ENCODE measurements at regions not wholly inside any gene's neighbourhood (a gene's known extent, or its start where the extent isn't known, plus 50 kb on each side); places are given as distances from the start of the nearest gene placed in this dataset.

- no peak overlapping the region for H3K14ac ChIP-seq (ENCODE audit: low read length in 2 of 2)
- H3K79me1 ChIP-seq (replicated peaks; ENCODE audit: low read length, poor library complexity, severe bottlenecking) = no peaks in the 10 kb centered on the region
- WGBS = 85% methylated on average over 8 of the region's 9 CpGs
- H3K23ac ChIP-seq (ENCODE audit: low read length in 2 of 2) = no peak overlapping the region
- no peak overlapping the region for H4K91ac ChIP-seq (ENCODE audit: low read length)
- H3K27ac ChIP-seq (ENCODE audit: low read length, poor library complexity, severe bottlenecking) = no peak overlapping the region
- H2AFZ ChIP-seq (ENCODE audit: low read depth, low read length) = no peak overlapping the region
- no peak overlapping the region for H3K4me3 ChIP-seq (ENCODE audit: insufficient read depth in 1 of 2, low read depth in 1 of 2, low read length in 2 of 2)
- no peak overlapping the region for H2BK15ac ChIP-seq (ENCODE audit: low read depth, poor library complexity, severe bottlenecking)
- no peak overlapping the region for H3K4me2 ChIP-seq (ENCODE audit: low read length, poor library complexity, severe bottlenecking)
- no peak overlapping the region for H2BK5ac ChIP-seq (ENCODE audit: low read depth, low read length, poor library complexity, severe bottlenecking)
- H3K27me3 ChIP-seq (ENCODE audit: control insufficient read depth in 1 of 2, insufficient read depth in 1 of 2, low read length in 2 of 2) = no peaks in the 10 kb centered on the region
- no peak overlapping the region for H2BK120ac ChIP-seq (ENCODE audit: low read depth, low read length)
- H2AK5ac ChIP-seq (ENCODE audit: low read length, severe bottlenecking) = no peak overlapping the region
- no peaks in the 10 kb centered on the region for H3K36me3 ChIP-seq (ENCODE audit: control insufficient read depth in 1 of 2, insufficient read depth in 2 of 2, low read depth in 1 of 2, low read length in 2 of 2)
- H3K18ac ChIP-seq (ENCODE audit: low read depth in 1 of 2, low read length in 2 of 2) = no peak overlapping the region
- H3K4ac ChIP-seq (ENCODE audit: low read depth in 1 of 2, low read length in 2 of 2) = no peak overlapping the region
- H3K4me1 ChIP-seq (ENCODE audit: control insufficient read depth, insufficient read depth, low read depth, low read length) = no peaks in the 10 kb centered on the region
- H3K9me3 ChIP-seq (ENCODE audit: control insufficient read depth, low read length) = peaks cover 17% of the 10 kb centered on the region
- no peak for DNase-seq
- H3K9ac ChIP-seq (ENCODE audit: low read length) = no peak overlapping the region
- no peak overlapping the region for H4K8ac ChIP-seq (ENCODE audit: low read length)
- H2BK12ac ChIP-seq (ENCODE audit: low read length in 2 of 2) = no peak overlapping the region
Observed at GRCh38 chr4:189769131-189769530, 171.5 kb upstream of the FRG1 start.

DNA sequence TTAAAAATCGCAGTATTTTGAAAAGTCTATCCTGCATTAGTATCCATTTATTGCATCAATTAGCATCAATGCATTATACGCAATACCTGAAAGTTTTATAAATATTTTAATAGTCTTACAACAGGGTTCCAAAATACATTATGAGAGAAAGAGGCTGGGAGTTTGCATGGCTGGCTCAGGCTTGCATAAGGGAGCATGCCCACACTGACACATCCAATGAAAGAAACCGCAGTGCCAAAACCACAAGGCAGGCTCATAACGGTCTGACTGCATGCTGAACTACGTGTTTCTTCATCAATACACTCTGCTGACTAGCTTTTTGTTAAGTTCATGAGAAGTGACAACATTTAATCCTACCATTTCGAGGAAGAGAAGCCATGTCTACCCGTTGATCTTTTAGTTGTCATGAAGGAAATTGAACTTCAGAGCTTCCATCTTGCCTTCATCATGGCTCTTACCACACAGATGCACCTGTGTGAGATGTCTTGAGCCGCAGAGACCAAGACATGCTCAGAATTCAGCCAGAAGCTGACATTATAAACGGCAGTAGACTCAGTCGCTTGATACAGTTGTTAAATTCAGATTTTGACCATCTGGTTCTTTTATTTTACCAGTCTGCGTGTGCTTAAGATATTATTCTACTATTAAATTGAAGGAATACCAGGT, 168.8 kb upstream of the FRG1 start:
- DNase-seq = no peak
- H3K4me2 ChIP-seq (ENCODE audit: low read length, poor library complexity, severe bottlenecking) = no peak overlapping the region
- H3K4ac ChIP-seq (ENCODE audit: low read depth in 1 of 2, low read length in 2 of 2) = no peak overlapping the region

GRCh38 chr4:189773909-189774308, 166.8 kb upstream of the FRG1 start:
- Histone ChIP-seq H3K9me3 (ENCODE audit: control insufficient read depth, low read length) (peaks cover 14% of the 10 kb centered on the region), H3K36me3 (ENCODE audit: control insufficient read depth in 1 of 2, insufficient read depth in 2 of 2, low read depth in 1 of 2, low read length in 2 of 2) (no peaks in the 10 kb centered on the region), H3K4me2 (ENCODE audit: low read length, poor library complexity, severe bottlenecking) (no peak overlapping the region), H3K9ac (ENCODE audit: low read length) (no peak overlapping the region), H3K27ac (ENCODE audit: low read length, poor library complexity, severe bottlenecking) (no peak overlapping the region), H3K18ac (ENCODE audit: low read depth in 1 of 2, low read length in 2 of 2) (no peak overlapping the region), H2BK120ac (ENCODE audit: low read depth, low read length) (no peak overlapping the region), H3K4ac (ENCODE audit: low read depth in 1 of 2, low read length in 2 of 2) (no peak overlapping the region), H2BK5ac (ENCODE audit: low read depth, low read length, poor library complexity, severe bottlenecking) (no peak overlapping the region), H2AK5ac (ENCODE audit: low read length, severe bottlenecking) (no peak overlapping the region), H2BK12ac (ENCODE audit: low read length in 2 of 2) (no peak overlapping the region), H3K4me1 (ENCODE audit: control insufficient read depth, insufficient read depth, low read depth, low read length) (no peaks in the 10 kb centered on the region), H3K14ac (ENCODE audit: low read length in 2 of 2) (no peak overlapping the region), H3K4me3 (ENCODE audit: insufficient read depth in 1 of 2, low read depth in 1 of 2, low read length in 2 of 2) (no peak overlapping the region), H4K8ac (ENCODE audit: low read length) (no peak overlapping the region), H3K27me3 (ENCODE audit: control insufficient read depth in 1 of 2, insufficient read depth in 1 of 2, low read length in 2 of 2) (no peaks in the 10 kb centered on the region), H3K23ac (ENCODE audit: low read length in 2 of 2) (no peak overlapping the region), H4K91ac (ENCODE audit: low read length) (no peak overlapping the region), H2BK15ac (ENCODE audit: low read depth, poor library complexity, severe bottlenecking) (no peak overlapping the region), H3K79me1 (replicated peaks; ENCODE audit: low read length, poor library complexity, severe bottlenecking) (no peaks in the 10 kb centered on the region), H2AFZ (ENCODE audit: low read depth, low read length) (no peak overlapping the region)
- WGBS = 37% methylated on average over 6 of the region's 6 CpGs
- peak; percentile 54 for DNase-seq

More for the DNA sequence above, 168.8 kb upstream of the FRG1 start:
- Histone ChIP-seq H4K8ac (ENCODE audit: low read length) (no peak overlapping the region), H2AK5ac (ENCODE audit: low read length, severe bottlenecking) (no peak overlapping the region), H3K18ac (ENCODE audit: low read depth in 1 of 2, low read length in 2 of 2) (no peak overlapping the region), H3K4me1 (ENCODE audit: control insufficient read depth, insufficient read depth, low read depth, low read length) (no peaks in the 10 kb centered on the region), H4K91ac (ENCODE audit: low read length) (no peak overlapping the region), H3K36me3 (ENCODE audit: control insufficient read depth in 1 of 2, insufficient read depth in 2 of 2, low read depth in 1 of 2, low read length in 2 of 2) (no peaks in the 10 kb centered on the region), H3K4me3 (ENCODE audit: insufficient read depth in 1 of 2, low read depth in 1 of 2, low read length in 2 of 2) (no peak overlapping the region), H3K9me3 (ENCODE audit: control insufficient read depth, low read length) (peaks cover 11% of the 10 kb centered on the region), H3K14ac (ENCODE audit: low read length in 2 of 2) (no peak overlapping the region), H3K27ac (ENCODE audit: low read length, poor library complexity, severe bottlenecking) (no peak overlapping the region), H2BK12ac (ENCODE audit: low read length in 2 of 2) (no peak overlapping the region), H2BK120ac (ENCODE audit: low read depth, low read length) (no peak overlapping the region), H3K27me3 (ENCODE audit: control insufficient read depth in 1 of 2, insufficient read depth in 1 of 2, low read length in 2 of 2) (no peaks in the 10 kb centered on the region), H3K23ac (ENCODE audit: low read length in 2 of 2) (no peak overlapping the region), H2AFZ (ENCODE audit: low read depth, low read length) (no peak overlapping the region), H2BK5ac (ENCODE audit: low read depth, low read length, poor library complexity, severe bottlenecking) (no peak overlapping the region), H3K9ac (ENCODE audit: low read length) (no peak overlapping the region), H3K79me1 (replicated peaks; ENCODE audit: low read length, poor library complexity, severe bottlenecking) (no peaks in the 10 kb centered on the region), H2BK15ac (ENCODE audit: low read depth, poor library complexity, severe bottlenecking) (no peak overlapping the region)
- WGBS = 78% methylated on average over 8 of the region's 11 CpGs

- Histone ChIP-seq H3K23ac (ENCODE audit: low read length in 2 of 2) (no peak overlapping the region), H2AK5ac (ENCODE audit: low read length, severe bottlenecking) (no peak overlapping the region), H3K27me3 (ENCODE audit: control insufficient read depth in 1 of 2, insufficient read depth in 1 of 2, low read length in 2 of 2) (no peaks in the 10 kb centered on the region), H4K8ac (ENCODE audit: low read length) (no peak overlapping the region), H2BK12ac (ENCODE audit: low read length in 2 of 2) (no peak overlapping the region), H3K4me2 (ENCODE audit: low read length, poor library complexity, severe bottlenecking) (no peak overlapping the region), H3K4me3 (ENCODE audit: insufficient read depth in 1 of 2, low read depth in 1 of 2, low read length in 2 of 2) (no peak overlapping the region), H3K9ac (ENCODE audit: low read length) (no peak overlapping the region), H4K91ac (ENCODE audit: low read length) (no peak overlapping the region), H2BK120ac (ENCODE audit: low read depth, low read length) (no peak overlapping the region), H3K14ac (ENCODE audit: low read length in 2 of 2) (no peak overlapping the region), H3K18ac (ENCODE audit: low read depth in 1 of 2, low read length in 2 of 2) (no peak overlapping the region), H3K79me1 (replicated peaks; ENCODE audit: low read length, poor library complexity, severe bottlenecking) (no peaks in the 10 kb centered on the region), H2BK15ac (ENCODE audit: low read depth, poor library complexity, severe bottlenecking) (no peak overlapping the region), H2BK5ac (ENCODE audit: low read depth, low read length, poor library complexity, severe bottlenecking) (no peak overlapping the region), H3K4ac (ENCODE audit: low read depth in 1 of 2, low read length in 2 of 2) (no peak overlapping the region), H3K4me1 (ENCODE audit: control insufficient read depth, insufficient read depth, low read depth, low read length) (no peaks in the 10 kb centered on the region), H3K36me3 (ENCODE audit: control insufficient read depth in 1 of 2, insufficient read depth in 2 of 2, low read depth in 1 of 2, low read length in 2 of 2) (no peaks in the 10 kb centered on the region), H3K27ac (ENCODE audit: low read length, poor library complexity, severe bottlenecking) (no peak overlapping the region), H2AFZ (ENCODE audit: low read depth, low read length) (no peak overlapping the region), H3K9me3 (ENCODE audit: control insufficient read depth, low read length) (peaks cover 20% of the 10 kb centered on the region)
- WGBS = 100% methylated on average over 1 of the region's 7 CpGs
- DNase-seq = no peak
Observed at GRCh38 chr4:189779281-189779980, 161.2 kb upstream of the FRG1 start.
